ENCODE measurements at regions not wholly inside any gene's neighbourhood (a gene's known extent, or its start where the extent isn't known, plus 50 kb on each side); places are given as distances from the start of the nearest gene placed in this dataset.

DNA sequence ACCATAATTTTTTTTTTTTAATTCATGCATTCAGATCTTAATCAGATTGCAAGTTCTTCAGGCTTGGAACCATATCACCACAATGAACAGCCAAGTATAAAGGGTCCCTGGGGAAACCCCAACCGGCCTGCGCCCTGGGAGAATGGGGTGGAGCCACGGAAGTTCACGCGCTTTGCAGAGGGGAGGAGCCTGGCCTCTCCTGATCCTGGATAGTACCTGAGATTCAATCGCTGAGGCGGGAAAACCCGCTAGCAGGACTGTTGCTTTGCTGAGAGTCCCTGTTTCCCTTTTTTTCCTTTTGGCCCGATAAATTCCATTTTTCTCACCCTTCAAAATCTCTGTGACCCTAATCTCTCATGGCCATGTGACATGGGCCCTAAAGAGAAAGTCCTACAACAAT, 385.1 kb downstream of the IRS2 start:
- H3K79me1 ChIP-seq (ENCODE audit: insufficient read depth, low read depth, low read length, poor library complexity, severe bottlenecking), result no peaks in the 10 kb centered on the region
- H4K91ac ChIP-seq (ENCODE audit: insufficient read length, low read depth, low read length), result no peak overlapping the region
- Mint-ChIP-seq H3K9me3 (peaks cover 9 to 14% of the 10 kb centered on the region in 2 experiments), H3K4me1 (peaks cover 12% of the 10 kb centered on the region in 2 experiments), H3K4me3 (no peak overlapping the region), H3K36me3 (ENCODE audit: insufficient read depth in 1 of 3, low read depth in 3 of 3) (peaks cover 3 to 11% (median 5%) of the 10 kb centered on the region in 3 experiments; a peak in 4 of 7 replicates), H3K27me3 (ENCODE audit: low read depth) (no peaks in the 10 kb centered on the region), H3K27ac (no peak overlapping the region)
- H3K4me2 ChIP-seq (ENCODE audit: insufficient read depth, insufficient read length, low read length), result no peak overlapping the region
- no peaks in the 10 kb centered on the region for H3K79me2 ChIP-seq (ENCODE audit: insufficient read depth, low read length)
- no peak overlapping the region for H4K5ac ChIP-seq (ENCODE audit: insufficient read length, low read depth, low read length)
- no peak overlapping the region for H3K56ac ChIP-seq (ENCODE audit: insufficient read length, low read depth, low read length)
- no peak overlapping the region for H3T11ph ChIP-seq (ENCODE audit: low read length)
- no peak overlapping the region for H2AFZ ChIP-seq (ENCODE audit: low read length)
- no peak overlapping the region for H2BK120ac ChIP-seq (ENCODE audit: low read depth, low read length, poor library complexity, severe bottlenecking)
- H3K23ac ChIP-seq (ENCODE audit: insufficient read length, low read depth, low read length), result no peak overlapping the region
- H3K9ac ChIP-seq (ENCODE audit: extremely low read depth, insufficient read length, low read length), result no peak overlapping the region
- no peak overlapping the region for H2AK5ac ChIP-seq (ENCODE audit: insufficient read length, low read length)
- H2BK5ac ChIP-seq (ENCODE audit: insufficient read length, low read length), result no peak overlapping the region
- H3K23me2 ChIP-seq (ENCODE audit: insufficient read length, low read depth, low read length, poor library complexity, severe bottlenecking), result no peaks in the 10 kb centered on the region
- H3K18ac ChIP-seq (ENCODE audit: insufficient read length, low read depth, low read length), result no peak overlapping the region
- no peak overlapping the region for H2BK15ac ChIP-seq (ENCODE audit: low read depth, low read length)
- no peak overlapping the region for H2BK20ac ChIP-seq (ENCODE audit: low read depth, low read length, poor library complexity, severe bottlenecking)
- H3K27ac ChIP-seq (ENCODE audit: insufficient read length, low read depth, low read length), result no peak overlapping the region
- no peak overlapping the region for H2BK12ac ChIP-seq (ENCODE audit: insufficient read length, low read depth, low read length)
- H3K4me1 ChIP-seq (ENCODE audit: insufficient read depth, low read length), result no peaks in the 10 kb centered on the region
- H3K27me3 ChIP-seq (ENCODE audit: insufficient read depth, low read length), result no peaks in the 10 kb centered on the region
- no CpG with 5 or more reads among the region's 9 CpGs for WGBS (ENCODE audit: extremely low coverage, insufficient read length, low lambda C conversion rate)
- no peak overlapping the region for H3K14ac ChIP-seq (ENCODE audit: insufficient read depth, low read length)
- H4K8ac ChIP-seq (replicated peaks; ENCODE audit: insufficient read length, low read depth, low read length), result no peak overlapping the region
- DNase-seq, result peak; percentile 50
- H3K4ac ChIP-seq (ENCODE audit: low read depth, low read length), result no peak overlapping the region
- no peaks in the 10 kb centered on the region for H4K20me1 ChIP-seq (ENCODE audit: control insufficient read depth, insufficient read depth, insufficient read length)
- no peaks in the 10 kb centered on the region for H3K9me3 ChIP-seq (ENCODE audit: control insufficient read depth, low read depth, low read length)
- TF ChIP-seq, protein P1, sequence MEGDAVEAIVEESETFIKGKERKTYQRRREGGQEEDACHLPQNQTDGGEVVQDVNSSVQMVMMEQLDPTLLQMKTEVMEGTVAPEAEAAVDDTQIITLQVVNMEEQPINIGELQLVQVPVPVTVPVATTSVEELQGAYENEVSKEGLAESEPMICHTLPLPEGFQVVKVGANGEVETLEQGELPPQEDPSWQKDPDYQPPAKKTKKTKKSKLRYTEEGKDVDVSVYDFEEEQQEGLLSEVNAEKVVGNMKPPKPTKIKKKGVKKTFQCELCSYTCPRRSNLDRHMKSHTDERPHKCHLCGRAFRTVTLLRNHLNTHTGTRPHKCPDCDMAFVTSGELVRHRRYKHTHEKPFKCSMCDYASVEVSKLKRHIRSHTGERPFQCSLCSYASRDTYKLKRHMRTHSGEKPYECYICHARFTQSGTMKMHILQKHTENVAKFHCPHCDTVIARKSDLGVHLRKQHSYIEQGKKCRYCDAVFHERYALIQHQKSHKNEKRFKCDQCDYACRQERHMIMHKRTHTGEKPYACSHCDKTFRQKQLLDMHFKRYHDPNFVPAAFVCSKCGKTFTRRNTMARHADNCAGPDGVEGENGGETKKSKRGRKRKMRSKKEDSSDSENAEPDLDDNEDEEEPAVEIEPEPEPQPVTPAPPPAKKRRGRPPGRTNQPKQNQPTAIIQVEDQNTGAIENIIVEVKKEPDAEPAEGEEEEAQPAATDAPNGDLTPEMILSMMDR (conservative IDR thresholded peaks at IDR 0.05), result no peak

Measured in H9 (cell line).